ENCODE measurements at regions not wholly inside any gene's neighbourhood (a gene's known extent, or its start where the extent isn't known, plus 50 kb on each side); places are given as distances from the start of the nearest gene placed in this dataset.
"Not testable (repeated sequence)": the region's sequence is repeated elsewhere in the genome, so short reads cannot be mapped to it uniquely, and the experiment has no call there.

DNA sequence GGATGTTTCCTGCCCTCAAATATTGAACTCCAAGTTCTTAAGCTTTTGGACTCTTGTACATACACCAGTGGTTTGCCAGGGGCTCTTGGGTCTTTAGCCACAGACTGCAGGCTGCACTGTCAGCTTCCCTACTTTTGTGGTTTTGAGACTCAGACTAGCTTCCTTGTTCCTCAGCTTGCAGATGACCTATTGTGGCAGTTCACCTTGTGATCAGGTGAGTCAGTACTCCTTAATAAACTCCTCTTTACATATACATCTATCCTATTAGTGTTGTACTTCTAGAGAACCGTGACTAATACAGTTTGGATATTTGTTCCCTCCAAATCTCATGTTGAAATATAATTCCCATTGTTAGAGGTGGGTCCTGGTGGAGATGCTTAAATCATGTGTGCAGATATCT lies 681.9 kb upstream of the ARRDC3 start:
- no peaks in the 10 kb centered on the region for H3K4me1 Mint-ChIP-seq (ENCODE audit: low read depth)
- H3K4me3 Mint-ChIP-seq, result no peak overlapping the region
- H3K27me3 Mint-ChIP-seq, result no peaks in the 10 kb centered on the region
- H3K36me3 Mint-ChIP-seq (ENCODE audit: low read depth), result no peaks in the 10 kb centered on the region
- no peak overlapping the region for H3K27ac Mint-ChIP-seq
- peaks cover 4% of the 10 kb centered on the region for H3K9me3 Mint-ChIP-seq

DNA sequence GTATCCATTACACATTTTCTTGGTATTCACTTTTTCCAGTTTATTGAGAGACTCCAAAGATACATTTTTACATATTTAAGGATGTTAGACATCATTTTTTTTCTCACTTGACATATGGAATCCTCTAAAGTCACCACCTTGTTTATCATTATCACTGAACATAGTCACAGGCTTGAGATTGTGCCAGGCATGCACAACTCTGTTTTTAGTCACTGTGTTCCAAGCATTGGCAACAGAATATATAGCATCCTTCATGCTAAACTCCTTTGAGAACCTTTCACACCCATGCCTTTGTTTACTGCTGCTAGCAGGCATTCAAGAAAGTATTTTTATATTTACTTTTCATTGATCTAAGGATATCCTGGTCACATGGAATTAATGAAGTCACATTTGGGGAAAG lies 668.6 kb upstream of the ARRDC3 start:
- Mint-ChIP-seq H3K36me3 (ENCODE audit: low read depth) (no peaks in the 10 kb centered on the region), H3K4me3 (no peak overlapping the region), H3K27me3 (no peaks in the 10 kb centered on the region), H3K27ac (no peak overlapping the region), H3K4me1 (ENCODE audit: low read depth) (no peaks in the 10 kb centered on the region), H3K9me3 (peaks cover 13% of the 10 kb centered on the region)

DNA sequence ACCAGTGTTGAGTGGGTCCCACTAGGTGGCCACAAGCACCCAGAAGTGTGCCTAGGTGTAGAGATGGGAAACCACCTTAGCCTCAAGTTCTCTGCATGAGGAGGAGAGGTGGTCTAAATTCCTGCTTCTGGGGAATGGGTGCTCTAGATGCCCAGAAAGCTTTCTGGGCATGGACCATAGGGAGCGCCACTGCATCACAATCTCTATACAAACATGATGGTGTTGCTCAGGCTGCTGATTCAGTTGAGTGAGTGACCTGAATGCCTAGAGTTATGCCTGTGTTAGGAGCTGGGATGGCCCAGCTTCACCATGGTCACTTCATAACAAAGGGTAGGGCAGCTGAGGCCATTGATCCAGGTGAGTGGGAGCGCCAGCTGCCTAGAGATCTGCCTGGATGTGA lies 667.9 kb upstream of the ARRDC3 start:
- H3K4me1 Mint-ChIP-seq (ENCODE audit: low read depth), result no peaks in the 10 kb centered on the region
- H3K4me3 Mint-ChIP-seq, result no peak overlapping the region
- no peak overlapping the region for H3K27ac Mint-ChIP-seq

DNA sequence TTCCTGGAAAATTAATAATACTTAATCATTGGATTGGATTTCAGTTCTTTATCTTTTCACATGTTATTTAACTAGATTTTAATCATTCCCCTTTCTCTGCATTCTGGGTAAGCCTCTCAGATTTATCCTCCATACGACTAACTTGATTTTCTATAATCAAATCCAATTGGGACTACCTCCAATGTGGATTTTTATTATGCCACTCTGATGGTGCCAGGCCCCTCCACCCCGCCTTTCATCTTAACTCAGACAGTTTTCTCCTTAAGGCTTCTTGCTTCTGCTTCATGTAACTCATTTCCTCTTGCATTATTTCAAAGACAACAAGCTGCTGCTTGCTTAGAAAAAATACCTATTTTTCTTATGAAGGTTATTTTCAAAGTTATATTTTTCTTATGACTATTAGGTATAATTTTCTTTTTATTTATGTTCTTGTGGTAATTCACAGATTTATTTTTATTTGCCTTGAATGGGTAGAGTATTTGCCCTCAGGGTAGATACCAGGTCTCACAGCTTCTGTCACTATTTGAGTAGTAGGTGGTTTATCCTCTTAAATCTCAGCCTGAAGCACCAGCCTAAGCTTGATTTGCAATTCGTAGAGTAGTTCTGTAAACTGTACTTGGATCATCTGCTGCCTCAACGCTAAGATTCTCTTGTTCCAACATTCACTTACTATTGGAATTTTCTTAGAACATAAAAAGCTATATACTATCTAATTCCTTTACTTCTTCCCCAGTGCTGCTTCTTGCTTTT lies 659.0 kb upstream of the ARRDC3 start:
- Mint-ChIP-seq H3K27ac (no peak overlapping the region), H3K36me3 (ENCODE audit: low read depth) (no peaks in the 10 kb centered on the region), H3K27me3 (no peaks in the 10 kb centered on the region), H3K4me3 (no peak overlapping the region), H3K4me1 (ENCODE audit: low read depth) (no peaks in the 10 kb centered on the region), H3K9me3 (peaks cover 4% of the 10 kb centered on the region)

More for the DNA sequence above, 667.9 kb upstream of the ARRDC3 start:
- Mint-ChIP-seq H3K36me3 (ENCODE audit: low read depth) (no peaks in the 10 kb centered on the region), H3K9me3 (peaks cover 8% of the 10 kb centered on the region), H3K27me3 (no peaks in the 10 kb centered on the region)

- no peaks in the 10 kb centered on the region for H3K36me3 Mint-ChIP-seq (ENCODE audit: low read depth)
- H3K27me3 Mint-ChIP-seq, result no peaks in the 10 kb centered on the region
- no peak overlapping the region for H3K27ac Mint-ChIP-seq
- peaks cover 4% of the 10 kb centered on the region for H3K9me3 Mint-ChIP-seq
- no peak overlapping the region for H3K4me3 Mint-ChIP-seq
- no peaks in the 10 kb centered on the region for H3K4me1 Mint-ChIP-seq (ENCODE audit: low read depth)
Observed at GRCh38 chr5:92041206-92041605, 658.1 kb upstream of the ARRDC3 start.

DNA sequence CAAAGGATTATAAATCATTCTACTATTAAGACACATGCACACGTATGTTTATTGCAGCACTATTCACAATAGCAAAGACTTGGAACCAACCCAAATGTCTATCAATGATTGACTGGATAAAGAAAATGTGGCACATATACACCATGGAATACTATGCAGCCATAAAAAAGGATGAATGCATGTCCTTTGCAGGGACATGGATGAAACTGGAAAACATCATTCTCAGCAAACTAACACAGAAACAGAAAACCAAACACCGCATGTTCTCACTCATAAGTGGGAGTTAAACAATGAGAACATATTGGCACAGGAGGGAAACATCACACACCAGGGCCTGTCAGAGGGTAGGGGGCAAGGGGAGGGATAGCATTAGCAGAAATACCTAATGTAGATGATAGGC lies 646.7 kb upstream of the ARRDC3 start:
- not testable (repeated sequence) for H3K4me3 Mint-ChIP-seq; H3K4me1 Mint-ChIP-seq (ENCODE audit: low read depth); H3K27me3 Mint-ChIP-seq; H3K36me3 Mint-ChIP-seq (ENCODE audit: low read depth); H3K9me3 Mint-ChIP-seq; H3K27ac Mint-ChIP-seq

GRCh38 chr5:92023555-92023954 lies 640.4 kb upstream of the ARRDC3 start:
- no peak overlapping the region for H3K27ac Mint-ChIP-seq
- H3K9me3 Mint-ChIP-seq, result peaks cover 5% of the 10 kb centered on the region
- H3K36me3 Mint-ChIP-seq (ENCODE audit: low read depth), result no peaks in the 10 kb centered on the region
- H3K4me3 Mint-ChIP-seq, result no peak overlapping the region
- no peaks in the 10 kb centered on the region for H3K27me3 Mint-ChIP-seq
- H3K4me1 Mint-ChIP-seq (ENCODE audit: low read depth), result no peaks in the 10 kb centered on the region

GRCh38 chr5:92023141-92023471 lies 640.0 kb upstream of the ARRDC3 start:
- Mint-ChIP-seq H3K4me3 (no peak overlapping the region), H3K27me3 (no peaks in the 10 kb centered on the region)

GRCh38 chr5:92022415-92023140 lies 639.5 kb upstream of the ARRDC3 start:
- H3K4me3 Mint-ChIP-seq, result no peak overlapping the region
- H3K9me3 Mint-ChIP-seq, result peaks cover 5% of the 10 kb centered on the region
- no peaks in the 10 kb centered on the region for H3K36me3 Mint-ChIP-seq (ENCODE audit: low read depth)
- H3K27ac Mint-ChIP-seq, result no peak overlapping the region
- H3K4me1 Mint-ChIP-seq (ENCODE audit: low read depth), result no peaks in the 10 kb centered on the region
- no peaks in the 10 kb centered on the region for H3K27me3 Mint-ChIP-seq

More at GRCh38 chr5:92023141-92023471, 640.0 kb upstream of the ARRDC3 start:
- H3K27ac Mint-ChIP-seq, result no peak overlapping the region
- no peaks in the 10 kb centered on the region for H3K4me1 Mint-ChIP-seq (ENCODE audit: low read depth)
- H3K36me3 Mint-ChIP-seq (ENCODE audit: low read depth), result no peaks in the 10 kb centered on the region
- H3K9me3 Mint-ChIP-seq, result peaks cover 5% of the 10 kb centered on the region

DNA sequence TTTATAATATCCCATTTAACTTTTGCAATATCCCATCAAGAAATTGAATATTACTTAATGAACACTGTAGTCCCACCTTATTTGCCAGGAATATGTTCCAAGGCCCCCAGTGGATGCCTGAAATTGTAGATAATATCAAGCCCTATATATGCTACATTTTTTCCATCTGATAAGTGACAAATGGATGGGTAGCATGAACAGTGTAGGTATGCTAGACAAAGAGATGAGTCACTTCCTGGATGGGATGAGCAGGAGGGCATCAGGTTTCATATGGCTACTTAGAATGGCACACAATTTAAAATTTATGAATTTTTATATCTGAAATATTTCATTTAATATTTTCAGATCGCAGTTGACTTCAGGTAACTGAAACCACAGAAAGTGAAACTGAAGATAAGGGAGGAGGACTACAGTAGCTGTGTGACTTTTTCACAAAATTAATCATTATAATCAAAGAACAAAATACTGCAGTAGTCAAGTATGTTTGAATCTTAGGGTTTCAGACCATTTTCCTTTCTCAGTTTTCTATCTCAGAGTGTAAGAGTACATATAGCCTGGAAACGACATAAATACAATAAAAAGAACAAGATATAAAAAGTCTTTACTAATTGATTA lies 636.4 kb upstream of the ARRDC3 start:
- Mint-ChIP-seq H3K4me1 (ENCODE audit: low read depth) (no peaks in the 10 kb centered on the region), H3K4me3 (no peak overlapping the region), H3K27ac (no peak overlapping the region), H3K27me3 (no peaks in the 10 kb centered on the region), H3K36me3 (ENCODE audit: low read depth) (no peaks in the 10 kb centered on the region), H3K9me3 (peaks cover 5% of the 10 kb centered on the region)

GRCh38 chr5:92017776-92018175 lies 634.7 kb upstream of the ARRDC3 start:
- no peaks in the 10 kb centered on the region for H3K27me3 Mint-ChIP-seq
- no peak overlapping the region for H3K27ac Mint-ChIP-seq
- no peaks in the 10 kb centered on the region for H3K9me3 Mint-ChIP-seq
- no peaks in the 10 kb centered on the region for H3K36me3 Mint-ChIP-seq (ENCODE audit: low read depth)
- no peaks in the 10 kb centered on the region for H3K4me1 Mint-ChIP-seq (ENCODE audit: low read depth)
- no peak overlapping the region for H3K4me3 Mint-ChIP-seq

DNA sequence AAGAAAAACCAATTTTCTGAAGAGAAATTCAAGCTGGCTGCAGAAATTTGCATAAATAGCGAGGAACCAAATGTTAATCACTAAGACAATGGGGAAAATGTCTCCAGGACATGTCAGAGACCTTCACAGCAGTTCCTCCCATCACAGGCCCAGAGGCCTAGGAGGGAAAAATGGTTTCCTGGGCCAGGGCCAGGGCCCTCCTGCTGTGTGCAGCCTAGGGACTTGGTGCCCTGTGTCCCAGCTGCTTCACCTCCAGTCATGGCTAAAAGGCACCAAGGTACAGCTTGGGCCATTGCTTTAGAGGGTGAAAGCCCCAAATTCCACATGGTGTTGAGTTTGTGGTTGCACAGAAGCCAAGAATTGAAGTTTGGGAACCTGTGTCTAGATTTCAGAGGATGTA lies 628.7 kb upstream of the ARRDC3 start:
- not testable (repeated sequence) for H3K4me3 Mint-ChIP-seq; H3K4me1 Mint-ChIP-seq (ENCODE audit: low read depth); H3K9me3 Mint-ChIP-seq; H3K27ac Mint-ChIP-seq; H3K36me3 Mint-ChIP-seq (ENCODE audit: low read depth); H3K27me3 Mint-ChIP-seq

DNA sequence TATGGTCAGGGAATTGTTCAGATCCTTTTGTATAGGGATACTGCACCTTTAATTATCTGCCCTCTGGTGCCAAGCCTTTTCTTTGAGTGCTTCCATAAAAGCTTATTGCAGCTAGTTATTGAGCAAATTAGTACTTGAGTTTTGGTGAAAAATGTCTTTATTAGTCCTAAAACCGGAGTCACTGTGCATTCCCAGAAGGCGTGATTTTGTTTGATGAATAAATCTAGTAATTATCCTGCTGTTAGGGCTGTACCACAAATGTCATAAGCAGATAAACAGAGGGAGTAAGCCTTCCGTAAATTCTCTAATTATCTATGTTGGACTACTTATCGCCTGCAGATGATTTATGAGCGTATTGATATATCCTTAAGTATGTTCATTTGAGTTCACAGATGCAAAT lies 620.7 kb upstream of the ARRDC3 start:
- H3K36me3 Mint-ChIP-seq (ENCODE audit: low read depth), result no peaks in the 10 kb centered on the region
- H3K27ac Mint-ChIP-seq, result no peak overlapping the region
- no peaks in the 10 kb centered on the region for H3K4me1 Mint-ChIP-seq (ENCODE audit: low read depth)
- H3K9me3 Mint-ChIP-seq, result no peaks in the 10 kb centered on the region
- no peak overlapping the region for H3K4me3 Mint-ChIP-seq
- H3K27me3 Mint-ChIP-seq, result no peaks in the 10 kb centered on the region

- Mint-ChIP-seq H3K4me3 (no peak overlapping the region), H3K4me1 (ENCODE audit: low read depth) (no peaks in the 10 kb centered on the region), H3K27ac (no peak overlapping the region), H3K36me3 (ENCODE audit: low read depth) (no peaks in the 10 kb centered on the region), H3K27me3 (no peaks in the 10 kb centered on the region), H3K9me3 (no peaks in the 10 kb centered on the region)
Observed at GRCh38 chr5:92002721-92003274, 619.7 kb upstream of the ARRDC3 start.

GRCh38 chr5:91998774-91999173 lies 615.7 kb upstream of the ARRDC3 start:
- Mint-ChIP-seq H3K27ac (no peak overlapping the region), H3K9me3 (no peaks in the 10 kb centered on the region), H3K4me3 (no peak overlapping the region), H3K36me3 (ENCODE audit: low read depth) (no peaks in the 10 kb centered on the region), H3K27me3 (no peaks in the 10 kb centered on the region), H3K4me1 (ENCODE audit: low read depth) (no peaks in the 10 kb centered on the region)

Data from stimulated activated naive CD8-positive, alpha-beta T cell treated with anti-CD3 and anti-CD28 coated beads, Interleukin-15, Interleukin-2, amounts not matched to agents 100 ng/mL and 50 ng/mL, for 24 hours (primary cell).